ENCODE measurements at regions not wholly inside any gene's neighbourhood (a gene's known extent, or its start where the extent isn't known, plus 50 kb on each side); places are given as distances from the start of the nearest gene placed in this dataset.
"Not testable (repeated sequence)": the region's sequence is repeated elsewhere in the genome, so short reads cannot be mapped to it uniquely, and the experiment has no call there.

- DNase-seq = no peak
Observed at GRCh38 chr6:164346631-164347030, 932.1 kb downstream of the QKI start.

GRCh38 chr6:164345806-164346496 lies 931.4 kb downstream of the QKI start:
- DNase-seq = no peak

GRCh38 chr6:164345327-164345726 lies 930.8 kb downstream of the QKI start:
- DNase-seq = no peak

- DNase-seq = no peak
Observed at GRCh38 chr6:164344801-164345291, 930.3 kb downstream of the QKI start.

- not testable (repeated sequence) for DNase-seq
Observed at GRCh38 chr6:164339442-164339841, 924.9 kb downstream of the QKI start.

GRCh38 chr6:164337925-164338397 lies 923.4 kb downstream of the QKI start:
- DNase-seq = no peak

GRCh38 chr6:164337024-164337924 lies 922.8 kb downstream of the QKI start:
- no peak for DNase-seq

- DNase-seq = no peak
Observed at GRCh38 chr6:164336455-164336854, 921.9 kb downstream of the QKI start.

- DNase-seq = no peak
Observed at GRCh38 chr6:164331026-164331425, 916.5 kb downstream of the QKI start.

- no peak for DNase-seq
Observed at GRCh38 chr6:164325168-164325567, 910.6 kb downstream of the QKI start.

- DNase-seq = no peak
Observed at GRCh38 chr6:164322533-164322932, 908.0 kb downstream of the QKI start.

- no peak for DNase-seq
Observed at GRCh38 chr6:164321297-164321696, 906.8 kb downstream of the QKI start.

- no peak for DNase-seq
Observed at GRCh38 chr6:164315376-164315775, 900.9 kb downstream of the QKI start.

GRCh38 chr6:164308339-164308738 lies 893.8 kb downstream of the QKI start:
- no peak for DNase-seq

- no peak for DNase-seq
Observed at GRCh38 chr6:164303102-164303964, 888.8 kb downstream of the QKI start.

- no peak for DNase-seq
Observed at GRCh38 chr6:164296411-164296810, 881.9 kb downstream of the QKI start.

GRCh38 chr6:164294047-164294784 lies 879.7 kb downstream of the QKI start:
- DNase-seq = no peak

GRCh38 chr6:164291224-164291623 lies 876.7 kb downstream of the QKI start:
- no peak for DNase-seq

- no peak for DNase-seq
Observed at GRCh38 chr6:164290101-164290500, 875.6 kb downstream of the QKI start.

- peak; percentile 13 for DNase-seq
Observed at GRCh38 chr6:164286011-164286410, 871.5 kb downstream of the QKI start.

GRCh38 chr6:164283574-164283973 lies 869.1 kb downstream of the QKI start:
- no peak for DNase-seq

GRCh38 chr6:164276211-164276610 lies 861.7 kb downstream of the QKI start:
- no peak for DNase-seq
